ENCODE measurements at regions not wholly inside any gene's neighbourhood (a gene's known extent, or its start where the extent isn't known, plus 50 kb on each side); places are given as distances from the start of the nearest gene placed in this dataset.
A peak's percentile ranks its signal among the peaks of the same experiment; 100 is the strongest.

GRCh38 chr20:19000078-19000477 lies 186.5 kb downstream of the SCP2D1 start:
- no peak overlapping the region for H3K4me3 ChIP-seq (ENCODE audit: low read depth, poor library complexity, severe bottlenecking)
- peak in 1 of 2 donors; percentile 29 for DNase-seq (ENCODE audit: low spot score in 2 of 2)
- TF ChIP-seq CTCF (IDR thresholded peaks at IDR 0.05) = no peak
- no peak for TF ChIP-seq POLR2A (IDR thresholded peaks at IDR 0.05)
- 68 to 75% methylated on average over 7 of the region's 7 CpGs for WGBS, 2 donors
- intact Hi-C loops (cut with DNase I; ENCODE audit: low total_unique reads) = no loop called here

GRCh38 chr20:19001177-19001576 lies 187.6 kb downstream of the SCP2D1 start:
- DNase-seq (ENCODE audit: low spot score in 2 of 2) = no peak
- H3K4me3 ChIP-seq (ENCODE audit: low read depth, poor library complexity, severe bottlenecking) = no peak overlapping the region
- 56 to 80% methylated on average over 1 of the region's 1 CpG for WGBS, 2 donors
- TF ChIP-seq CTCF (IDR thresholded peaks at IDR 0.05) = no peak
- TF ChIP-seq POLR2A (IDR thresholded peaks at IDR 0.05) = no peak
- intact Hi-C loops (cut with DNase I; ENCODE audit: low total_unique reads) = no loop called here

GRCh38 chr20:19003366-19004336 lies 190.1 kb downstream of the SCP2D1 start:
- no peak overlapping the region for H3K4me3 ChIP-seq (ENCODE audit: low read depth, poor library complexity, severe bottlenecking)
- intact Hi-C loops (cut with DNase I; ENCODE audit: low total_unique reads) = no loop called here
- peak in 1 of 2 donors; percentile 39 for DNase-seq (ENCODE audit: low spot score in 2 of 2)
- TF ChIP-seq CTCF (IDR thresholded peaks at IDR 0.05) (no peak), POLR2A (IDR thresholded peaks at IDR 0.05) (no peak)
- 72 to 75% methylated on average over 5 of the region's 5 CpGs for WGBS, 2 donors

GRCh38 chr20:19004975-19005374 lies 191.4 kb downstream of the SCP2D1 start:
- WGBS, 2 donors = 78 to 90% methylated on average over 4 to 6 of the region's 6 CpGs
- TF ChIP-seq CTCF (IDR thresholded peaks at IDR 0.05) = no peak
- TF ChIP-seq POLR2A (IDR thresholded peaks at IDR 0.05) = no peak
- DNase-seq (ENCODE audit: low spot score in 2 of 2) = peak in 1 of 2 donors; percentile 62
- no peak overlapping the region for H3K4me3 ChIP-seq (ENCODE audit: low read depth, poor library complexity, severe bottlenecking)
- intact Hi-C loops (cut with DNase I; ENCODE audit: low total_unique reads) = no loop called here

- intact Hi-C loops (cut with DNase I; ENCODE audit: low total_unique reads) = no loop called here
- peak in 1 of 2 donors; percentile 40 for DNase-seq (ENCODE audit: low spot score in 2 of 2)
- no peak overlapping the region for H3K4me3 ChIP-seq (ENCODE audit: low read depth, poor library complexity, severe bottlenecking)
- 67 to 74% methylated on average over 5 of the region's 5 CpGs for WGBS, 2 donors
- no peak for TF ChIP-seq POLR2A (IDR thresholded peaks at IDR 0.05)
- TF ChIP-seq CTCF (IDR thresholded peaks at IDR 0.05) = no peak
Observed at GRCh38 chr20:19008497-19008896, 194.9 kb downstream of the SCP2D1 start.

Measured in lower leg skin (tissue), 4 donors.